ENCODE measurements at regions not wholly inside any gene's neighbourhood (a gene's known extent, or its start where the extent isn't known, plus 50 kb on each side); places are given as distances from the start of the nearest gene placed in this dataset.

DNA sequence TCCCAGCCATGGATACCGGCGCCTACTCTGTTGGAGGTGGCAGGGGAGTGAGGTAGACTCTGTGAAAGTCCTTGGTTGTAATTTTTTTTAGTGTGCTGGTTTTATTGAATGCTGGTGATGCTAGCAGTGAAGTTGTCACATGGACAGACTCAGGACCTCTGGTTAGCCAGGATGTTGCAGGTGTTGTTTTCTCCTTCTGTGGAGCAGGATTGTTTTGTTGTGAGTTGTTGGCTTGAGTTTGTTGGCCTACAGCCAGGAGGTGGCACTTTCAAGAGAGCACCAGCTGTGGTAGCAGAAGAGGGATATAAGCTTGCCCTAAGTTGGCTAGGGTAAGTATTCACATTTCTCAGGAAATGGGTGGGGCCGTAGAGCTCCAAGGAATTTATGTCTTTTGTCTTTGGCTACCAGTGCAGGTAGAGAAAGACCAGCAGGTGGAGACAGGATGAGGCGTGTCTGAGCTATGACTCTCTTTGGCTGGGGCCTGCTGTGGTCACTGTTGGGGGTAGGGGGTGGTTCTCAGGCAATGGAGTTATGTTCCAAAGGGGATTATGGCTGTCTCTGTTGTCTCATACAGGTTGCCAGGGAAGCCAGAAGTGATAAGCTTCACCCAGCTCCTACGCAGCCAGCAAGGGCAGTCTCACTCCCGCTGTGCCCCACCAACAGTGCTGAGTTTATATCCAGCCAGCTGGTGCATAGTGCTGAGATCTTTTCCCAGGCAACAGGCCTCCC lies 248.7 kb downstream of the TAF11L14 start:
- Histone ChIP-seq H2AFZ (ENCODE audit: control insufficient read depth, low read length) (peak overlapping the region; percentile 75), H3K9ac (ENCODE audit: control insufficient read depth, extremely low read depth, insufficient read depth, low read length) (no peak overlapping the region), H3K36me3 (ENCODE audit: control insufficient read depth in 2 of 2, extremely low read depth in 1 of 2, insufficient read depth in 2 of 2, low read length in 2 of 2) (no peaks in the 10 kb centered on the region), H3K27ac (ENCODE audit: control insufficient read depth, insufficient read depth, low read length) (peak overlapping the region; percentile 57), H3K79me2 (ENCODE audit: control insufficient read depth, insufficient read depth, low read length) (no peaks in the 10 kb centered on the region), H3K4me3 (ENCODE audit: control insufficient read depth in 2 of 3, extremely low read depth in 1 of 3, insufficient read depth in 2 of 3, low read depth in 1 of 3, low read length in 3 of 3) (no peak overlapping the region), H3K27me3 (ENCODE audit: control insufficient read depth, extremely low read depth, insufficient read depth, low read length) (no peaks in the 10 kb centered on the region), H3K9me1 (ENCODE audit: control insufficient read depth, extremely low read depth, insufficient read depth, low read length) (no peaks in the 10 kb centered on the region), H4K20me1 (ENCODE audit: control insufficient read depth, extremely low read depth, insufficient read depth, low read length) (no peaks in the 10 kb centered on the region), H3K4me2 (ENCODE audit: control insufficient read depth, extremely low read depth, insufficient read depth, low read depth, low read length) (peak overlapping the region; percentile 27), H3K9me3 (ENCODE audit: control insufficient read depth, low read depth, low read length) (no peaks in the 10 kb centered on the region), H3K4me1 (ENCODE audit: control insufficient read depth, extremely low read depth, insufficient read depth, low read length) (peaks cover 19% of the 10 kb centered on the region)
- FAIRE-seq (peak; percentile 96), DNase-seq (ENCODE audit: low read depth, low spot score) (peak; percentile 80)
- TF ChIP-seq EZH2 (IDR thresholded peaks at IDR 0.05; ENCODE audit: low read length) (no peak), CTCF (optimal IDR thresholded peaks at IDR 0.05 in 1 of 3, IDR thresholded peaks at IDR 0.05 in 1 of 3, conservative IDR thresholded peaks at IDR 0.05 in 1 of 3; ENCODE audit: extremely low read depth in 1 of 3, insufficient read depth in 2 of 3, low read length in 3 of 3) (peak; percentile 41 to 63 (median 54))
- dilution Hi-C loops (cut with MboI; ENCODE audit: extremely low pct_ligation_motif_present, low sequenced_read_pairs): no loop called here

GRCh38 chr5:17888155-17888554 lies 253.9 kb downstream of the TAF11L14 start:
- no peak overlapping the region for H3K27ac ChIP-seq (ENCODE audit: control insufficient read depth, insufficient read depth, low read length)
- FAIRE-seq: no peak
- no peaks in the 10 kb centered on the region for H4K20me1 ChIP-seq (ENCODE audit: control insufficient read depth, extremely low read depth, insufficient read depth, low read length)
- TF ChIP-seq CTCF (optimal IDR thresholded peaks at IDR 0.05 in 1 of 3, IDR thresholded peaks at IDR 0.05 in 1 of 3, conservative IDR thresholded peaks at IDR 0.05 in 1 of 3; ENCODE audit: extremely low read depth in 1 of 3, insufficient read depth in 2 of 3, low read length in 3 of 3) (no peak), EZH2 (IDR thresholded peaks at IDR 0.05; ENCODE audit: low read length) (no peak)
- H3K9me3 ChIP-seq (ENCODE audit: control insufficient read depth, low read depth, low read length): no peaks in the 10 kb centered on the region
- no peaks in the 10 kb centered on the region for H3K36me3 ChIP-seq (ENCODE audit: control insufficient read depth in 2 of 2, extremely low read depth in 1 of 2, insufficient read depth in 2 of 2, low read length in 2 of 2)
- no peak for DNase-seq (ENCODE audit: low read depth, low spot score)
- no peaks in the 10 kb centered on the region for H3K9me1 ChIP-seq (ENCODE audit: control insufficient read depth, extremely low read depth, insufficient read depth, low read length)
- H3K79me2 ChIP-seq (ENCODE audit: control insufficient read depth, insufficient read depth, low read length): no peaks in the 10 kb centered on the region
- no peak overlapping the region for H2AFZ ChIP-seq (ENCODE audit: control insufficient read depth, low read length)
- H3K4me3 ChIP-seq (ENCODE audit: control insufficient read depth in 2 of 3, extremely low read depth in 1 of 3, insufficient read depth in 2 of 3, low read depth in 1 of 3, low read length in 3 of 3): no peak overlapping the region
- dilution Hi-C loops (cut with MboI; ENCODE audit: extremely low pct_ligation_motif_present, low sequenced_read_pairs): no loop called here
- H3K4me1 ChIP-seq (ENCODE audit: control insufficient read depth, extremely low read depth, insufficient read depth, low read length): peaks cover 4% of the 10 kb centered on the region
- H3K4me2 ChIP-seq (ENCODE audit: control insufficient read depth, extremely low read depth, insufficient read depth, low read depth, low read length): no peak overlapping the region
- no peaks in the 10 kb centered on the region for H3K27me3 ChIP-seq (ENCODE audit: control insufficient read depth, extremely low read depth, insufficient read depth, low read length)
- H3K9ac ChIP-seq (ENCODE audit: control insufficient read depth, extremely low read depth, insufficient read depth, low read length): no peak overlapping the region
